AG10803 (cell line): ENCODE measurements at regions not wholly inside any gene's neighbourhood (a gene's known extent, or its start where the extent isn't known, plus 50 kb on each side); places are given as distances from the start of the nearest gene placed in this dataset.

Experiments used
- DNase-seq: peaks from one replicate; pipeline ENCODE4 v3.0.0; 2010; ENCODE audit warnings: low read depth
- H3K4me3 ChIP-seq: 2 replicates; pipeline ENCODE4 v1.5.1; 2011; ENCODE audit warnings: mild to moderate bottlenecking, low read length, control low read depth
- CTCF ChIP-seq: conservative IDR thresholded peaks from 2 replicates; pipeline ENCODE4 v1.5.1; 2011; ENCODE audit warnings: mild to moderate bottlenecking, low read length, control low read depth, inconsistent platforms

GRCh38 chr11:101770648-101771047 lies 144.2 kb upstream of the CEP126 start:
- TF ChIP-seq CTCF, result no peak
- H3K4me3 ChIP-seq, result no peak overlapping the region
- no peak for DNase-seq

- TF ChIP-seq CTCF, result no peak
- H3K4me3 ChIP-seq, result no peak overlapping the region
- no peak for DNase-seq
These were observed 148.9 kb upstream of the CEP126 start for GRCh38 chr11:101765932-101766331.

GRCh38 chr11:101759771-101760450 lies 154.9 kb upstream of the CEP126 start:
- DNase-seq, result no peak
- peak; percentile 33; the same call in 1 of the 2 replicates for TF ChIP-seq CTCF
- no peak overlapping the region for H3K4me3 ChIP-seq

- TF ChIP-seq CTCF, result no peak
- no peak overlapping the region for H3K4me3 ChIP-seq
- DNase-seq, result no peak
These were observed 157.1 kb upstream of the CEP126 start for GRCh38 chr11:101757741-101758140.

GRCh38 chr11:101748572-101749344 lies 165.0 kb upstream of the TRPC6 start:
- TF ChIP-seq CTCF, result no peak
- no peak for DNase-seq
- no peak overlapping the region for H3K4me3 ChIP-seq

- no peak overlapping the region for H3K4me3 ChIP-seq
- DNase-seq, result no peak
- no peak for TF ChIP-seq CTCF
These were observed 161.9 kb upstream of the TRPC6 start for GRCh38 chr11:101745756-101746155.

GRCh38 chr11:101743828-101744227 lies 160.0 kb upstream of the TRPC6 start:
- no peak for DNase-seq
- no peak overlapping the region for H3K4me3 ChIP-seq
- no peak for TF ChIP-seq CTCF
